Cardiac fibroblast (primary cell): ENCODE measurements at regions not wholly inside any gene's neighbourhood (a gene's known extent, or its start where the extent isn't known, plus 50 kb on each side); places are given as distances from the start of the nearest gene placed in this dataset.

ENCODE experiments used
- DNase-seq, 2 donors: peaks; one replicate each; pipeline versions ENCODE4 v3.0.0 to v3.0.0-alpha.2; 2010; ENCODE audit warnings: low read depth in 2 of 2
- H3K4me3 ChIP-seq, 2 donors: replicated peaks in 1 of 2; 1 replicate in 1 of 2; 2 replicates in 1 of 2; pipeline ENCODE4 v1.5.1; 2011; ENCODE audit warnings: low read depth in 2 of 2, low read length in 2 of 2, mild to moderate bottlenecking in 2 of 2, moderate library complexity in 1 of 2
- TF ChIP-seq, protein P1 (sequence below): IDR thresholded peaks from one replicate; pipeline ENCODE4 v1.5.1; 2011; ENCODE audit warnings: low read depth, mild to moderate bottlenecking, low read length, inconsistent platforms

DNA sequence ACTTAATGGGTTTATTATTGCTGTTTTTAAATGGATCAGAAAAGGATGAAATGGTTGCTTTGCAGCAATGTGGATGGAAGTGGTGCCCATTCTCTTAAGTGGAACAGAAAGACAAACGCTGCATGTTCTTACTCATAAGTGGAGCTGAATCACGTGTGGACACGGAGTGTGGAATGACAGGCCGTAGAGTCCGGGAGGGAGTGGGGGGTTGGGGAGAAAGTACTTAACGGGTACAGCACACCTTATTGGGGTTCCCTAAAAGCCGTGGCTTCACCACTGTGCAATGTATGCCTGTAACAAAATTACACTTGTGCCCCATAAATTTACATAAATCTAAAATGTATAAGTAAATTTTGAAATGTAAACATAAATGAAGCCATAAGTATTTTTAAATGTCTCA lies 64.0 kb upstream of the CTDP1 start:
- TF ChIP-seq, protein P1, sequence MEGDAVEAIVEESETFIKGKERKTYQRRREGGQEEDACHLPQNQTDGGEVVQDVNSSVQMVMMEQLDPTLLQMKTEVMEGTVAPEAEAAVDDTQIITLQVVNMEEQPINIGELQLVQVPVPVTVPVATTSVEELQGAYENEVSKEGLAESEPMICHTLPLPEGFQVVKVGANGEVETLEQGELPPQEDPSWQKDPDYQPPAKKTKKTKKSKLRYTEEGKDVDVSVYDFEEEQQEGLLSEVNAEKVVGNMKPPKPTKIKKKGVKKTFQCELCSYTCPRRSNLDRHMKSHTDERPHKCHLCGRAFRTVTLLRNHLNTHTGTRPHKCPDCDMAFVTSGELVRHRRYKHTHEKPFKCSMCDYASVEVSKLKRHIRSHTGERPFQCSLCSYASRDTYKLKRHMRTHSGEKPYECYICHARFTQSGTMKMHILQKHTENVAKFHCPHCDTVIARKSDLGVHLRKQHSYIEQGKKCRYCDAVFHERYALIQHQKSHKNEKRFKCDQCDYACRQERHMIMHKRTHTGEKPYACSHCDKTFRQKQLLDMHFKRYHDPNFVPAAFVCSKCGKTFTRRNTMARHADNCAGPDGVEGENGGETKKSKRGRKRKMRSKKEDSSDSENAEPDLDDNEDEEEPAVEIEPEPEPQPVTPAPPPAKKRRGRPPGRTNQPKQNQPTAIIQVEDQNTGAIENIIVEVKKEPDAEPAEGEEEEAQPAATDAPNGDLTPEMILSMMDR: no peak
- DNase-seq: no peak
- no peak overlapping the region for H3K4me3 ChIP-seq

DNA sequence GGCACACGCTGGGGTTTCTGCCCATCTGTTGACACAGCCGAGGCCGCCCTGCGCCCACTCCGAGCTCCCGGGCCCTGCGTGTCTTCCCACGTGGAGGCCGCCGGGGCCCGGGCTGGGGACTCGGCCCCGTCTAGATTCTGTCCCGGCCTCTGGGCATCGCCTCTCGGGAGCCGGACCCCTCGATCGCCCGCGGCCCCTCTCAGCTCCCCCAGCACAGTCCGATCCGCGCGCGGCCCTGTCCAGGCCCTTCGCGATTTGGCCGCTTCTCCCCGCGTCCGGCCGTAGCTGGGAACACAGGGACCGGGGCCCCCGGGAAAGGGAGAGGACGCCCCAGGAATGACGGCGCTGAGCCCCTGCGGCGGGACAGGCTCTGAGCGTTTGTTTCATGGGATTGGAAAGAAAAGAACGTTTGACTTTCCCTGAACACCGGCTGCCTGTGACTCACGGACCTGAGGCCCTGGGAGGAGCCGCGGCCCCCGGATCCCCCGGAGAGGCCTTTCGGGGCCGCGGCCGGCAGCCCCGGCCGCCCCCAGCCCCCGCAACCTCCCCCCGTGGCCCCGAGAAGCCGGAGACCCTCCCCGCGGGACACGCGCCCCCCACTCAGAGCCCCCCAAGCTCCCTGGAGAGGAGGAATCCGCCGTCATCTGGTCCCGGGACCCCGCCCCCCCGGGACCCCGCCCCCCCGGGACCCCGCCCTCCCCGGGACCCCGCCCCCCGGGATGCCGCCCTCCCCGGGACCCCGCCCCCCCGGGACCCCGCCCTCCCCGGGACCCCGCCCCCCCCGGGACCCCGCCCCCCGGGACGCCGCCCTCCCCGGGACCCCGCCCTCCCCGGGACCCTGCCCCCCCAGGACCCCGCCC lies 62.7 kb upstream of the CTDP1 start:
- DNase-seq: peak; percentile 14 to 16
- H3K4me3 ChIP-seq: peak overlapping the region in 1 of 2 donors; percentile 25
- TF ChIP-seq, protein P1: no peak

DNA sequence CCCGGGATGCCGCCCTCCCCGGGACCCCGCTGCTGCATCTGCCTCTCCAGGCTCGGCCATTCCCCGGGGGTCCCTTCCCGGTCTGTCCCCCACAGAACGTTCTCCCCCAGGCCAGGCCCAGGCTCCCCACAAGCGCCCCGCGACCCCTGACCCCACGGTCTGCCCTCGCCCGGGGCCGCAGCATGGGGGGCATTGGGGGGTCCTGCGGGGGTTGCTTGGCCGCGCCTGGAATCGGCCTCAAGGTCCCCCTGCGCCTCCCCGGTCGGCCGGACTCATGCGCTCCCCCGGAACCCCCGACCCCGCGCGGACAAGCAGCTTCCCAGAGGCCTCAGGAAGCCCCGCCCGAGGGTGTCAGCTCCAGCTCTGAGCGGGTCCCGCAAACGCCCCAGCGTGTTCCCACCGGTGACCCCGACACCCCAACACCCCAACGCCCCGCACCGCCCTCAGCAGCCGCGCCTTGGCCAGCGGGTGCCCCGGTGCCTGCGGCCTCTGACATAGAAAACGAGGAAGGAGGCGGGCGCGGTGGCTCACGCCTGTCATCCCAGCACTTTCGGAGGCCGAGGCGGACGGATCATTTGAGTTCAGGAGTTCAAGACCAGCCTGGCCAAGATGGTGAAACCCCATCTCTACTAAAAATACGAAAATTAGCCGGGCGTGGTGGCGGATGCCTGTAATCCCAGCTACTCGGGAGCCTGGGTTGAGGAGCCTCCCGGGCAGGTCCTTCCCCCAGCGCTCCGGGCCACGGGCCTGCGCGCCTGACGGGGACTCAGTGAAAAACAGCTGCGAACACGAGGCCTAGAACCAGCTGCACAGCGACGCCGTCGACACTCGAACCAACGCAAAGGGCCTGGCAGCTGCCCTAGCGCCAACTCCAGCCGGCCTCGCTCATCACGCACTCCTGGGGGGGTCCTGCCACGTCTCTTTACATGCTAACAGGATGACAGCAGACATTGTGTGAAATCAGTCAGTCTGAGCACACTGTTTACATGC lies 61.8 kb upstream of the CTDP1 start:
- TF ChIP-seq, protein P1: no peak
- H3K4me3 ChIP-seq: no peak overlapping the region
- no peak for DNase-seq

DNA sequence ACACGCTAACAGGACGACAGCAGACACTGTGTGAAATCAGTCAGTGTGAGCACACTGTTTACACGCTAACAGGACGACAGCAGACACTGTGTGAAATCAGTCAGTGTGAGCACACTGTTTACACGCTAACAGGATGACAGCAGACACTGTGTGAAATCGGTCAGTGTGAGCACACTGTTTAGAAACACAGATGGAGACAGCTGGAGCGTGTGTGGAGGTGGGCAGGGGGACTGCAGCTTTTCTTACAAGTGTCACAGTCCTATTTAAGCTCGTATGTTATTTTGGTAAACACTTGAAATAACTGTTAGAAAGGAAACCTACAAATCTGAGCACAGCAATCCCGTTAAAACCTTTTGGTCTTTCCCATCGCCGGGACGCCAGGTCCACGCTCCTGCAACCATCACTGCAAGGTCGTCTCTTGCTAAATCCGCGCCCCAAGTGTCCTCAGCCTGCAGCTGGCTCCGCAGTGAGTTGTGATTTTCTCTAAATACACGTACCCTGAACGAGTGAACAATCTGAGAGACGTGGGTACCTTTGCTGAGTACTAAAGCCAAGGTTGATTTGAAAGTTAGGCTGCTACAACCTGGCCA lies 58.9 kb upstream of the CTDP1 start:
- no peak for DNase-seq
- TF ChIP-seq, protein P1: no peak

DNA sequence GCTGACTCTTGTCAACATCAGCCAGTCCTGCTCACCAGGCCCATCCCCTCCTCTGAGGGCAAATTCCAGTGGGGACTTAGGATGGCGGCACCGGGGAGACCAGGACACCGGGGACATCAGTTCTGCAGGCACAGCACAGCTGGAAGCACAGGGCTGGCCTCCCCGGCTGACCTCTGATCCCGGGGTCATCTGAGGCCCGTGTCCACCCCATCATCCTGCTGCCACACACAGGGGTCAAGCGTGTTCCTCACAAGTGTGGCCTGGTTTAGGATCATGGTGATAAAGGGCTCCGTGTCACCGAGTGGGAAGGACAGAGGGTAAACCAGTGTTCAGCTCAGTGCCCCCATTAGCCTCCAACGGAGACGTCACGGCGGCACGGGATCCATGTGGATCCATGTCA lies 58.1 kb upstream of the CTDP1 start:
- TF ChIP-seq, protein P1: no peak
- DNase-seq: no peak
- no peak overlapping the region for H3K4me3 ChIP-seq

More for the DNA sequence above, 58.9 kb upstream of the CTDP1 start:
- H3K4me3 ChIP-seq: no peak overlapping the region

DNA sequence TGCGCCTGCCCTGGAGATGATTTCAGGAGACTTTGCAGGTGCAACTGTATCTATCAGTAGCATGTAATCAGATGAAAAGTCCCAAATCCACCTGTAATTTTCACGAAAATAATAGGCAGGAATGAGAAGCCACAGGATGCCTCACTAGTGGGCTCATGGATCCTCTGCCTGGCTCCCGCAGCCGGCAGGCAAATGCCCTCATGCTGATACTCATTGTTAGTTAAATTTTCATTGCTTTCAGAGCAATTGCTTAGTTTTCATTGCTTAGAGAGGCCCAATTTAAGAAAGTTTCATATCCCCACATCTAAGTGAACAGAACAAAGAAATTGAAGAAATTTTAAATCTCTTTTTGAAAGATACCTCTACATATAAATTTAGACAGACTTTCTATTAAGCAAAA lies 57.6 kb upstream of the CTDP1 start:
- no peak for DNase-seq
- TF ChIP-seq, protein P1: no peak
- no peak overlapping the region for H3K4me3 ChIP-seq
